Frontal cortex (tissue), 3 donors: ENCODE measurements at regions not wholly inside any gene's neighbourhood (a gene's known extent, or its start where the extent isn't known, plus 50 kb on each side); places are given as distances from the start of the nearest gene placed in this dataset.

Source experiments
- DNase-seq, 2 donors: peaks; one replicate each; pipeline ENCODE4 v3.0.0; 2012; ENCODE audit warnings: low spot score in 2 of 2
- FAIRE-seq: peaks from 2 replicates; lab custom pipeline; 2012; peaks lifted over from hg19 to GRCh38; lab: Jason Lieb, UNC
- donor health status: control.
- donor health status: control.
- donor health status: control.

DNA sequence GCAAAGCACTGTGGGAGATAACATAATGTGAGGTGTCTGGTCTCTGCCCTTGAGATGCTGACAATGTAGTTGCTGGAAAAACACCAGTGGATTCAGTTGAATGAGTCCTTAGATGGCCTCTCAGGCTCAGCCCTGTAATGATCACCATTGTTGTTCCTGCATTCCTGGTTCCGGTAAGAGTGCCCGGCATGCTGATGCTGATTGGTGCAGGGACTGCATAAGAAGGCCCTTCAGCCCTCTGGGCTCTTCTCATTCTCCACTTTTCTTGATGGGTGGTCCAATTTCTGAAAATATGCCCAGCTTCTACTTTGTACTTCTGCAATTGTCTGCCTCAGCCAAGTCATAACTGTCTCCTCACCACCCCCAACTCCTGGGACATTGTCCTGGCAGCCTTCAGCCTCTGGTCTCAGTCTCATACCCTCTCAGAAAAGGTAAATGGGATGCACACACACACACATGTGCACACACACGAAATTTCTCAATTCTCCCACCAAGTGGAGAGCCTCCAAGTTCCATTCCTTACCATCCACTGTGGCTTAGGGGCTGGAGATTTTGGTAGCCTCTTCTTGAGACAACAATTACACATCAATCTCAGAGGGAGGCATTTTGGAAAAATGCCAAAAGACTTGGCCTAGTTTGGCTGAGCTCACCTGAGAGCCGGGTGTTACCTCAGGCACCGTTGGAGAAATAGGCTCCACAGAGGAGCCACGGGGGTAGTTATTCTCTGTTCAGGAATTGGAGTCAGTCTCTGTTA, 314.9 kb downstream of the RPS24 start:
- FAIRE-seq (no peak), DNase-seq (no peak)

DNA sequence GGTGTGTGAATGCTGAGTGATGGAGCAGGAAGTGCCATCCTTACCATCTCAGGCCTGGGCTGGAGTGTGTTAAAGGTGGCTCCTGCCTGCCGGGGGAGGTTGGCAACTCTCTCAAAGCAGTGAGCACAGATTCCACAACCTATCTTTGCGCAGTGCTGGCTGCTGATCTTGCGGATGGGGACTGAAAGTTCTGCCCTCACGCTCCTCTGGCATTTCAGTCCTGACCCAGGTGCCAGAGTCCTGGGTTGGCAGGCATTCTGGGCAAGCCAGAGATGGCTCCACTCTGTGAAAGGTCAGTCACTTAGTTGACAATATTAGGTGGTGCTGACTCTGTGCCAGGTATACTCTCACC, 315.5 kb downstream of the RPS24 start:
- FAIRE-seq (no peak), DNase-seq (no peak)

DNA sequence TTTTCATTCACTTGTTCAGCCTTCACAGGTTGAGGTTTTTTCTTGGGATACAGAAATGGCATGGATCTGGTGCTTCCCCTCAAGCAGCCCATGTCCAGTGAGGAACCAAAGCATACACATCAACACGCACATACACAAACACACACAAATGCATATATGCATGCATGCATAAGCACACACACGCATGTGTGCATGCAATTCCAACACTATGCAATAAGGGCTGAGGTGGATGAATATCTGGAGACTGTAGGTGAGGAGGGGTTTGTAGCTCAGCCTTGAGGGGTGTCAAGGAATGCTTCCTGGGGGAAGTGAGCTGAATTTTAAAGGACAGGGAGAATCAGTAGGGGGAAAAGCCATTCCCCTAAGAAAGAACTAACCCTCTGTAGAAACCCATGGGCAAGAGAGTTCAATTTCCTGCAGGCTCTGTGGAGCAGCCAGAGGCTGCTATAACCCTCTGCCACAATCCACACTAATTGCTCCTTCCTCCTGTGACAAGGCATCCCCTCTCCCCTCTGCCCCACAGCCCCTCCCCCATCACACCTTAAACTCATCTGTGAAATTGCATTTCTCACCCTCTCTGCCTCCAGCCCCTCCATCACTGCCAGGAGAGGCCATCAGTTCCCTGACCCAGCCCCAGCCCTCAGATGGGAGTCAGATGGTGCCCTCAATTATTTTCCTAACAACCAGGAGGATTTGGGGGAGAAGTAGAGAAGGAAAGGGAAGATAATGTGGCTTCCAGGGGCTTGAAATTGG, 316.4 kb downstream of the RPS24 start:
- DNase-seq (no peak), FAIRE-seq (no peak)

DNA sequence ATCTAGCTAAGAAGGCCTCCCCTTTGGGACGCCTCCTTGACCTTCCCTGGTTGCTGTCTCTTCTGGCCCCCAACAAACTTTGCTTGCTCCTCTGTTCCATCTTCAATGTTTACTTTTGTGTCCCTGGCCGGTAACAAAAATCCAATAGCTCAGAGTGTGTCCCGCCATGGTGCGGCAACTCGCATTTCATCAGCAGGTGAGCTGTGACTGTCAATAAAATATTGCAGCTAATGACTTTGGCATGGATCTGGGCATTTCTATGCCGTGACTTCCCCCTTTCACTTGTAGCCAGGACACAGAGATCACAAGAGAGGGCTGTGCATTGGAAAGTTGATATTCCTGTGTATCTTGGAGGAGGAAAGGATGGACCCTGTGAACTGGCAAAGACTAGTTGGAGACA, 317.6 kb downstream of the RPS24 start:
- FAIRE-seq (no peak), DNase-seq (no peak)

DNA sequence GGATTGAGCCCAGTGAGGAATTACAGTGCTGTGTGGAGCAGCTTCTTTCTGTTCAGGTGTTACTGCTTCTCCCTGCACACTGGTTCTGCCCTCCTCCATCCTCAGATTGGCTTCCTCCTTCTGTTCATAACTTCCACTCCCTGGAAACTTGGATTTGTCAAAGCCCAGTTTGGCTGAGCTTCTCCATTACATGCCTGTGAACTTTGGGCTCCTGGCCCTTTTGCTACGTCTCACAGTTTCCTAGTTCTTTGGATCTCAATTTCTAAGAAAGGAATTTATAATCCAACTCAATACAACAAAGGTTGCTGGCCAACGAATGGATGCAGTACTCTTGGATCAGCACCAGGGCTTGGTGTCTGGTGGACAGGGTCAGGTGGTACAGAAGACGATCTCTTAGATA, 318.1 kb downstream of the RPS24 start:
- DNase-seq = no peak
- FAIRE-seq = no peak

DNA sequence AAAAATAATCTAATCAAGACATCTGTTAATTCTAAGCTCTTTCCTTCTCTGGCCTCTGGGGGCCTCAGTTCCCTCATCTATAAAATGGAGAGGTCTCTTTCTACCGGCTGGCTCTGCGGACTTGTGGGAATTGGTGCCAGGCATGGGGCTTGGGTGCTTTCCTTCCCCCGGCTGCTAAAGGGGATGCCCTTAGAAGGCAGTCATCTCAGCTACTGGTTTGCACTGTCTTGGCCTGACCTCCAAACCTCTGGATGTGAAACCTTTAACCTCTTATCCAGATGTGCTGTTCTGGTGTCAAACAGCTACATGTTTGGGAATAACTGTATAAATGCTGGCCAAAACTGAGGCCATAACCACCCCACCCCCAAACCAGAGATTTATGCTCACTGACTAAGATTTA, 320.0 kb downstream of the RPS24 start:
- DNase-seq (no peak), FAIRE-seq (no peak)

DNA sequence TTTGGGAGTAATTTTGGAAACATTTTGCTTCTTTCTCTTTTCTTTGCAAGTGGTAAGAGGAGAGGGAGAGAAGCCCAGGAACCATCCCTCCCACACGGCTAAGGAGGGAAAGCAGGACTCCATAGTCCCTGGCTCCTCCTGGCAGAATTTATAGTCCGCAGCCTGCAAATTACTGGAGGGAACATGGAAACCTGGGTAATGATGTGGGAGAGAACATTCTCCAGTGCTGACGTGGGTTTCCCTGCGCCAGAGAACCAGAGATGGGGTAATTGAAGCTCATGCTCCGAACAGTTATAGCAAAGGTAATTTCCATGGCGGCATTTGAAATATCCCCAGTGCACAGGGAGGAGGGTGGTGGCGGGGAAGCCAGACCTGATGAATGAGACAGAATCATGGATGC, 320.4 kb downstream of the RPS24 start:
- FAIRE-seq (no peak), DNase-seq (no peak)

DNA sequence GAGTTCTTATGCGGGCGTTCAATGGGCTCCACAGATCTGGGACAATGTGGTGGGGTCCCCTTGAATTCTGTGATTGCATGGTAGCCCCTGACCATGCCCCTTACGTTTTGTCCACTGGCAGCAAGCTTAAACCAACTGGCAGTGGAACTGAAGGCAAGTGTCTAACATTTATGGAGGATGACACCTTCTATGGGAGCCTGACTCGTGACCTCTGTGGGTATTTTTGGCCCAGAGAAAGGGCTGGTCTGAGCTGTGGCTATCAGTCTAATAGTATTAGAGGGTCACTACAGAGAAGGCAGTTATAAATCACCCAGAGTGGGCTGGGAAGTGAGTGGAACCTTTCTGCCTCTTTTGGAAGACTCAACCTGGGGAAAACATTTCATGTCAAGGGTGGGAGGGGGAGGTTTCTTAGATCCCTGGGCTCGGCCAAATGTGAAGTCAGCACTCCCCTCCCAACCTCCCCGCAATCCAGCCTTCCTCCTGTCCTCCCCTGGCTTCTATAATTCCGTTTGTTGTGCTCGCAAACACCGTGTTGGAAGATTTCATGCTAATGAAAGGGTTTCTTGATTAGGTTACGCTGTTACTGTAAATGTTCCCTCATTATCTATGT, 322.7 kb downstream of the RPS24 start:
- FAIRE-seq (no peak), DNase-seq (no peak)

DNA sequence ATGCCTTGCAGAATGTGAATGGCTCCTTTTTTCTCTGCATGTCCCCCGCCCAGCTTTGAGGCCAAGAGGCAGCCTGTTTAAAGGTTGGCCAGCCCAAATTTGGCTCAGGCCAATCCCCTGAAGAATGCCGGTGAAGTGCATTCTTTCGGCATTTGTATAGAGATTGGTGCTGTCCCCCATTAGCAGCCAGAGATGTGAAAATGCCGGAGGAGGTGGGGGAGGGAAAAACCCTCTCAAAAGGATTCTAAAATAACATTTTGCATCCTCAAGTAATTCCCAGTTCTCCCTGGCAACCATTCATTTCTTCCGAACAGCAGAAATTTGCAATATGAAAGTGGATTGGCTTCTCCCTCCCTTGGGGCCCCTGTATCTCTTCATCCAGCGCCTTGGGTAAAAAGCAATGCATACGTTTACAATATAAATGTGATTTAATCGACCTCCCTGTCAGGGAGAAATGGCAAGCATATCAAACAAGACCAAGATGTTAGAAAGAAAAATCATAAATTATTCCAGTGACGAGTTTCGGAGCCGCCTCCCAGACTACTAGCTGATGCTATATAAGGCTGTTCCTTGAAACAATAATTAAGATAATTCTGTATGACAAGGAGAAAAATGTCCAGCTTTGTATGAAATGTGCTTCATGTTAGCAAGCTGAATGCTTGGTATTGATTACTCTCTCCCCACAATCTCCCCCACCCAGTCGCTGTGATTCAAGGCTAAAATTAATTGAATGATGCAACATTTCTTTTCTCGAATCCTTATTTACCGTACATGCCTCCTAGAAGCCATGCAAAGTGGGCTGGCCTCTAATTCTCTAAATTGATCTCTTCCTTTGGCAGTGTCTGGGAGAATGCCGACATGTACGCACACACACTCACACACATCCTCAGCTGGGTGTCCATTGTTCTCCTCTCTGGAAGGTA, 323.7 kb downstream of the RPS24 start:
- no peak for FAIRE-seq
- no peak for DNase-seq

DNA sequence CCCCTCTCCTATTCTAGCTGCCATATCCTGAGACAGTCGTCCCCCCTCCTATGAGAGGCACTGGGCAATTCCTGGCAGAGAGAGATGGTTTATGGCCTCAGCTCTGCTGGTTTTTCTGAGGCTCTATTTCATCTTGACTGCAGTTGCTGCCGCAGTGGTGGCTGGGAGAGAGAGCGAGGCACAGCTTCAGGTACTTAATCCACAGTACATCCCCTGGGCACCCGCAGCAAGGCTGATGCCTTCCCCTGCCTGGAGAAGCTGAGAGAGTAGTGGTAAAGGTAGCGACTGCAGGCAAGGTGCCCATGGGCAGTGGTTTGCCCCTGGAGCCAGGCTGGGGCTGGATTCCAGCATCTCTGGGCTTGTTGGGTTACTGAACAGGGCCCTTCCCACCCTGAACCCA, 324.7 kb downstream of the RPS24 start:
- DNase-seq (no peak), FAIRE-seq (no peak)

DNA sequence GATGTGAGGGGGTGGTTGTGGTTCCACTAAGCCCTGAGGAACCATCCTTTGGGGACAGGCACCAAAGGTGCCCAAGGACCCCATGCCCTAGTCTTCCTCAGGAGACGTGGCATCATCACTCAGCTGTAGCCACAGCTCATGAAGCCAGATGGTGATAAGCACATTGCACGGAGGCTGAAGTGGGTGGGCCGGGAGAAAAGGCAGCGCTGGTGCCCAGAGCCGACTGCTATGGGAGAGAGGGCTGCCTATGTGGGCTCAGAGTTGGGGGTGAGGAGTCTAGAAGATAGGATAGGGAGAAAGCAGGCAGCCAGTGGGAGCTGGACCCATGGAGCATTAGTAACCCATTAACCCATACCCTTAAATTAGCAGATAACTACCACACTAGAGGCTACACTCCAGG, 325.3 kb downstream of the RPS24 start:
- DNase-seq = no peak
- FAIRE-seq = no peak

DNA sequence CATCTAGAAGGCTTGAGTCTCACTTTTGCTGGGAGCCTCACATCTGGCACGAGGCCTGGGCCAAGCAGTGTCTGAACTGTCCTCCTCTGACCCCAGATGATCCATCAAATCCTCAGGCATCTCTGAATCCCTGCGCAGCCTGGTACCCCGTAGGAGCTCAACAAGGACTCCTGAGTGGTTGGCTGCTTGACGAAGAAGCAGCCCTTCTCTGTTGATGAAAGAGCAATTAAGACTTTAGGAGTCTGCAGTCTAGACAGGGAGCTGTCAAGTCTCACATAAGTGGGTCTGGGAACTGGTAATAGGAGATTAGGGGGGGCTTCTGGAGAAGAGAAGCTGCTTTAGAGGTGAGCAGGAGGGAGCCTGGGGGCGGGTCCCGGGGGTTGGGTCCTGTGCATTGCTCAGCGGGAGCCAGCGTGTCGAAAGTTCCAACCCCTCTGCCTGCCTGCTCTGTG, 326.0 kb downstream of the RPS24 start:
- FAIRE-seq (no peak), DNase-seq (no peak)

DNA sequence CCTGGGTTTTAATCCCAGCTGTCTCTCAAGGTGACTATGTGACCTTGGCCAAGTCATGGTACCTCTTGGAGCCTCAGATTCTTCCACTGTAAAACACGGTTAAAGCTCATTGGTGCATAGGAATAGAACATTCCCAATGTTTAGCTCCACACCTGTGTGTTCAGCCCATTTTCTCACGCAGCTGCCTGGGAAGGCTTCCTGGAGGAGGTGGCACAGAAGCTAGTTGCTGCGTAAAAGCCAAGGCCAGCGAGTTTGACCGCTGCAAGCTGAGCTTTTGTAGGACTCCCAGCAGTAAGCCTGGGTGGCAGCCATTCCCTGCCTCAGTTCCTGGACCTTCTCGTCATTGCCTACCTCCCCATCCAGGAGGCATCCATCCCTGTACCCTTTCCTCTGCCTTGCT, 326.6 kb downstream of the RPS24 start:
- FAIRE-seq (no peak), DNase-seq (no peak)

DNA sequence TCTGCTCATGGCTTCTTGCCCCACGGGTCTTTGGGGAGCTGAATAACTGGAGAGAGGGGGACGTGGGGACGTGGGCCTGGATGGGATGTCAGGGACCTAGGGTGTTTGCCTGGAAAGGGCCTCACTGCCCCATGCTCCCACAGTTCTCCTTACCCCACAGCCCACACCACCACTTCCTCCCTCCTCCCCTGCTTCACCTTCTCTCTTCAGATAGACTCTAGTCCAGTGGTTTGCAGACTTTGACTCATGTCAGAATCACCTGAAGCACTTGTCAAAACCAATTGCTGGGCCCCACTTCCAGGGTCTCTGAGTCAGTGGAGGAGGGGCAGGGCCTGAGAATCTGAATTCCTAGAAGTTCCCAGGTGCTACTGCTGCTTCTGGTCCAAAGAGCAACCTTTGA, 327.4 kb downstream of the RPS24 start:
- FAIRE-seq = no peak
- no peak for DNase-seq

DNA sequence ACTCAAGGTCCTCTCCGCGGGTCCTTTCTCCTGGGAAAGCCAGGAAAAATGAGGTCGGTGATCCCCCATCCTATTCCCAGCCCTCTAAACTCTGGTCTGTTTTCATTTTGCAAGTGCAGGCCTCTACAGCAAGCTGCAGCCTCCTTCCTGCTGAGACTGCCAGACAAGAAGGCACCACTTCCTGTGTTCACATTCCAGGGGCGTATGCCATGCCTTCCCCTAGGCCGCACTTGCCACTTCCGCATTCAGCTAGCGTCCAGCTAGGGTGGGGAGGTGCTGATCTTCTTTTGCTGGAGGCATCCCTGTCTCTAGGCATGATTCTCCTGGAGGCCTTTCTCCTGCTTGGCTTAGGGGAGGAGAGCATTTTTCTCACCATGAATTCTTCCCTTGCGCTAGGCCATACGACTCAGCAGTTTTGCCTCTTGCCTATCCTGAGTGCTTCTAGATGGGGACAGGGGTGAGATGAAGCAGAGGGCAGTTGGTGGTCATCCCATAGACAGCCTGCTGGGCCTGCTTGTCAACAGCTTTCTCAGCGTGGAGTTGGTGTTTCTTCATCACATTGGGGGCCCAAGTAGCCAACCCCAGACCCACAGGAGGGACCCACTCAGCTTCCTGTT, 328.9 kb downstream of the RPS24 start:
- no peak for DNase-seq
- no peak for FAIRE-seq

DNA sequence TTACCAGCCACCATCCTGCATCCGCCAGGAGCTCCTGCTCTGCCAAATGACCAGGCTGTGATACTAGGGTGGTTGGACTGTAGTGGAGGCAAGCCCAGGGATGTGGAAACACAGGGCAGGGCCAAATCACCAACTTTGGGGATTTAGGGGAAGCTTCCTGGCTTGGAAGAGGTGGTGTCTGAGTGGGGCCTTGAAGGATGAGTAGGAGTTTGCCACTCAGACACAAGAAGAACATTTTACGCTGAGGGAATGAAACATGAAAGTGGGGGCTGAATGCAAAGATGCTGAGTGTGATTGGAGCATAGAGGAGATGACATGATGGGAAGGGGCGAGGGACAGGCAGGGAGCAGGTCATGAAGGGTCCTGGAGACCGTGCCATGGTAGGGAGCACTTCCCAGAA, 329.5 kb downstream of the RPS24 start:
- no peak for DNase-seq
- no peak for FAIRE-seq

DNA sequence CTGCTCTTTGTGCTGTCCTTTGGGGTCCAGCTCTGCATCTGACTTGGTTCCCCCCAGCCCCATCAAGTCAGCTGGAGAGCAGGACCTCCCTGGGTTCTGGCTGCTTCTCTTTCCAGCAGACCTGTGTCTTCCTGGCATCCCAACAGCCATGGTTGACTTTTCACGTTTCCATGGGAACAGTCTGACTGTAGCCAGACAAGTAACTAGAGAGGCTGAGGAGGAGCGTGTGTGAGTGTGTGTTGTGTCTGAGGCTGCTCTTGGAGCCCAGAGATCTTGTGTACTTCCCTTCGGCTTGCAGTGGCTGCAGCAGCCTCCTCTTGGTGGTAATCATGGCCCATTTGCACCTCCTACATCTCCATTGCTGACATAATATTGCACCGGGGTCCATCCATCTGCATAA, 332.0 kb downstream of the RPS24 start:
- DNase-seq = no peak
- no peak for FAIRE-seq

DNA sequence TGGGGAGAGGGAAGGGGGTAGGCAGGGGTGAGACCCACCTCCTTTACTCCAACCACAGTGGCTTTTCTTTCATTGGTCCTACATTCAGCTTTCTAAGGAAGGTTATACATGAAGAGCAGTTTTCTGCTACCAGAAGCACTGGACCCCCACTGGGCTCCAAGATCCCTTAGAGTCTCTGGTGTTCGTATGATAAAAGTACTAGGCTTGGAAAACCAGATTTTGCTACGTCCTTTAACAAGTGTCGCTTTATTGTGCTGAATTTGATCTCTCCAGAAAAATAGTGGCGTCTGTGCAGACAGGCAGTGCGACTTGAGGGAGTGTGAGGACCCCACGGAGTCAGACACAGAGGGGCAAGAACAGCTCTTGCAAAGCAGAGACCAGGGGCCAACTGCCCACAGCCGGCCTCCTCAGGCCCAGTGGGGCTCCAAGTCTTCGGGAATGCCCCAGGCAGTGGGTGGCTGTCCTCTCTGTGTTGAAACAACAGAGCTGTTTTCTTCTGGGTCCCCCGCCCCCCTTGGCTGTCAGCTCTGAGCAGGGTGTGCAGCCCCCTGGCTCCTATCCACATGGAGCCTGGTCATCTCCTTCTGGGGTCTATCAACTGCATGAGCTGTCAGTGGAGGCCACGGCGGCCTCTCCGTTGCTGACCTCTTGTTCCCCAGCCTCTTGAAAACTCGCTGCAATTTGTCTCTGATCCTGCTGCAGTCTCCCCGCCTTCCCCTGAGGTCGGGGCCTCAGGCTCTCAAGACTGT, 333.2 kb downstream of the RPS24 start:
- DNase-seq = no peak

DNA sequence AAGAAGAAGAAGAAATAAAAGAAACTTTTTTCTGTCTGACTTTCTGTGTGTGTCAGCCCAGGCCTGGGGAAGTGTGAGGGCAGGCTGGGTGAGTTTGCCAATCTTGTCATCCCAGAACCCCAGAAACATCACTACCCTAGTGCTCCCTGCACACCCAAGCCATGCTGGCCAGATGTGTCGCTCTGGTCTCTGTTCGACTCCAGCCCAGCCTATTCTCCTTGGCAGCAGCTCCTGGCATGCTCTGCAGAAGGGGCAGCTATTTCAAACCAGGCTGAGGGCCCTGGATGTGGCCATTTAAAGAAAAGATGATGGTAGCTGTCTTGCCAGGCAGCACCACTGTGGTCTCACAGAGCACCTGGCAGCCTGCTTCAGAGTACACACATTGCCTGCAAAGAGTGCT, 334.1 kb downstream of the RPS24 start:
- FAIRE-seq = no peak

More for the DNA sequence above, 333.2 kb downstream of the RPS24 start:
- FAIRE-seq = no peak

More for the DNA sequence above, 334.1 kb downstream of the RPS24 start:
- DNase-seq = no peak
